GM12873 (cell line): ENCODE measurements at regions not wholly inside any gene's neighbourhood (a gene's known extent, or its start where the extent isn't known, plus 50 kb on each side); places are given as distances from the start of the nearest gene placed in this dataset.

Experiments
- TF ChIP-seq, protein P1 (sequence below): IDR thresholded peaks from 2 replicates; pipeline ENCODE4 v1.5.1; 2012; ENCODE audit warnings: low read depth, mild to moderate bottlenecking, moderate library complexity, low read length, control low read depth; ENCODE audit not compliant: insufficient read depth; ENCODE audit errors: missing control alignments

DNA sequence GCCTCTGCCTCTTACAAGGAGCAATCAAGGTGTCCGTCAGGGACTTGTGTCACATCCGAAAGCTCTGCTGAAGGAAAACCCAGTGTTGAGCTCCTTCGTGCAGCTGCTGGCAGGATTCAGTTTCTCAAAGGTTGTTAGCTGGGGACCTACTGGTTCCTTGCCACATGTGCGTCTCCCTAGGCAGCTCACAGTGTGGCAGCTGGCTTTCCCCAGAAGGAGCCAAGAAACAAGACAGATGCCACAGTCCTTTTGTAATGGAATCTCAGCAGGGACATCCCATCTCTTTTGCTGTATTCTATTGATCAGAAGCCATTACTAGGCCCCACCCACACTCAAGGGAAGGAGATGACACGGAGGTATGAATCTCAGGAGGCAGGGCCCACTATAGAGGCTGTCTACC is 488.8 kb downstream of the CD83 start:
- TF ChIP-seq, protein P1, sequence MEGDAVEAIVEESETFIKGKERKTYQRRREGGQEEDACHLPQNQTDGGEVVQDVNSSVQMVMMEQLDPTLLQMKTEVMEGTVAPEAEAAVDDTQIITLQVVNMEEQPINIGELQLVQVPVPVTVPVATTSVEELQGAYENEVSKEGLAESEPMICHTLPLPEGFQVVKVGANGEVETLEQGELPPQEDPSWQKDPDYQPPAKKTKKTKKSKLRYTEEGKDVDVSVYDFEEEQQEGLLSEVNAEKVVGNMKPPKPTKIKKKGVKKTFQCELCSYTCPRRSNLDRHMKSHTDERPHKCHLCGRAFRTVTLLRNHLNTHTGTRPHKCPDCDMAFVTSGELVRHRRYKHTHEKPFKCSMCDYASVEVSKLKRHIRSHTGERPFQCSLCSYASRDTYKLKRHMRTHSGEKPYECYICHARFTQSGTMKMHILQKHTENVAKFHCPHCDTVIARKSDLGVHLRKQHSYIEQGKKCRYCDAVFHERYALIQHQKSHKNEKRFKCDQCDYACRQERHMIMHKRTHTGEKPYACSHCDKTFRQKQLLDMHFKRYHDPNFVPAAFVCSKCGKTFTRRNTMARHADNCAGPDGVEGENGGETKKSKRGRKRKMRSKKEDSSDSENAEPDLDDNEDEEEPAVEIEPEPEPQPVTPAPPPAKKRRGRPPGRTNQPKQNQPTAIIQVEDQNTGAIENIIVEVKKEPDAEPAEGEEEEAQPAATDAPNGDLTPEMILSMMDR = no peak

DNA sequence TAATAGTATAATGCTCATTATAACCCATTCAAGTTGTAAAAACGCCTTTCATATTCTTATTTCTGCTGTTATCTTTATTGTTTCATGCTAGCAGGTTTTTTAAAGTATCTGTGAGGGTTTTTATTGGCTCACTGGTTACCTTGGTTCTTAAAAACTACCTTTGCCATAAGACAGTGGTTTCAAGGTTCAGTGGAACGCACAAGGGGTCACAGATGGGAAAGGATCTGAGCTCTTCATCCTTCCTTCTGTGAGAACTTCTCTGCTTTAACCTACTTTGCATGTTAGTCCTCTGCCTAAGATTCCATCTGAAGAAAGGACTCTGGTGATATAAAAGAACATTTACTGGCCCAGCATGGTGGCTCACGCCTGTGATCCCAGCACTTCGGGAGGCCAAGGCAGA is 492.6 kb downstream of the CD83 start:
- TF ChIP-seq, protein P1 = no peak

DNA sequence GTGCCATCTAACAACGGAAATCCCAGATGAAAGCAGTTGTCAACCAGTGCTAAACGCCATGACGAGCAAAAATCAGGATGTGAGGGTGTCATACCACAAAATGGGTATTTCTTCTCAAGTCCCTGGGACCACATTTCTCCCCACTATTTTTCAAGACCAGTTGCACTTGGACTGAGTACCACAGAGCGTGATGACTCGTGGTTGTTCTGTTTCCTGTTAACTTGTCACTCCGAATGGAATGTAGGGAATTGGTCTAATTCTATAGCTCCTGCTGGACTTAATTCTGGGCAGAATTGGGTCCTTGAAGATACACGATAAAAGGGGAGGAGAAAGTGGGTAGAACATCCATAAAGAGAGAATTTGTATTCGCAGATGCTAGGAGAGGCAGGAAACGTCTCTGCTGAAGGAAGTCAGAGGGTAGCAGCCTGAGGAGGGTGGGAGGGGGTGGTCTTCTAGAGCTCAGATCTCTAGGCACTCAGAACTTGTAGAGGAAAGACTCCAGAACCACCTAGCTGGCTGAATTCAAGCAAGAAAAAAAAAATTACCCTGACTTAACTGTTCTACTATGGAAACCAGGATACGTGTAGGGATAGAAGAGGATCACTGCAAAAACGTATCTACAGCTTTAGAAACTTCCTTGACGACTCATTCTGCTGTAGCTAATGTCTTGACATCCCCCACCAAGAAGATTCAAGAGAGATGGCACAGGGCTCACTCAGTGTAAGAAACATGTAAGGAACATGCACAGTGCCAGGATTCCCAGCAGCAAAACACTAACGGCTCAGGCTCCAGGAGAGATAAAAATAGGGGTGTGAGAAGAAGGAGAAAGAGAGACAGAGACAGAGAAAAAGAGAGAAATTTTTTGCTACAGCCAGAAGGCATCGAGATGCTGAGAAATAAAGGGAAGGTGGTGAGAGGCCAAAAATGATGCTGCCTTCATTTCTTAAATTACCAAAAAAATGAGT is 494.7 kb downstream of the CD83 start:
- TF ChIP-seq, protein P1 = no peak

DNA sequence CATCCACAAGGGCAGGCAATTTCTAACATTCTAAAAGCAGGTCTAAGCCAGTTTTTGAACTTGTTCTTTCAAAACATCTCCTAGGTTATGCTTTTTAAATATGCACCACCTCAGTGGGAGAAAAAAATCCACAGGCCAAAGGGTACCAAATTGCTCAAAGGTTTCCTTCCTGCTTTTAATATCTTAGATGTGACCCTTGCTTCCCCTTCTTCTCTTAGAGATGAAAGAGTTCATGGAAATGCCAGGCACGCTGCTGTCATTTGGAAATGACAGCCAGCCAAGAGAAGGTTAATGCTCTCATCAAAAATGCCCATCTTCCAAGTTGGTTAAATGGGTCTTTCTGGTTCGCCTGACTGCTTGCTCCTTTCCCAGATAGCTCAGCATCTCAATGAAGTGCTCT is 497.1 kb downstream of the CD83 start:
- TF ChIP-seq, protein P1 = no peak

DNA sequence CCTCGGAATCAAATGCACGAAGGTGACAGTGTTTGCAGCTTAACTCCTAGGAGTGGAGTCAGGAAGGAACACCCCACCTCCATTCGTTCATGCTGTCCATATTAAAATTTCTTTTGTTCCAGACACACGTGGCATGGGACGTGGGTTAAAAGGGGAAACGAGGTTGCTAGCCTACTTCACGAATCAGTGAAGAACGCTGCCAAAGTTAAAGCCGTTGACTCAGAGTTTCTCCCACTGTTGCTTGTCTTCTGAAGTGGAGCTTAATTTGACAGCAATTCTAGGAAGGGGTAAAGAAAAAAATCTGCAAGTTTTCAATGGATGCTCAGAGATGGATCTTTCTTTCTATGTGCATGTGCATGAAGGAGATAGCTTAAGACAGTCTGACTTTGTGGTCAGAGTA is 499.1 kb downstream of the CD83 start:
- TF ChIP-seq, protein P1 = no peak

DNA sequence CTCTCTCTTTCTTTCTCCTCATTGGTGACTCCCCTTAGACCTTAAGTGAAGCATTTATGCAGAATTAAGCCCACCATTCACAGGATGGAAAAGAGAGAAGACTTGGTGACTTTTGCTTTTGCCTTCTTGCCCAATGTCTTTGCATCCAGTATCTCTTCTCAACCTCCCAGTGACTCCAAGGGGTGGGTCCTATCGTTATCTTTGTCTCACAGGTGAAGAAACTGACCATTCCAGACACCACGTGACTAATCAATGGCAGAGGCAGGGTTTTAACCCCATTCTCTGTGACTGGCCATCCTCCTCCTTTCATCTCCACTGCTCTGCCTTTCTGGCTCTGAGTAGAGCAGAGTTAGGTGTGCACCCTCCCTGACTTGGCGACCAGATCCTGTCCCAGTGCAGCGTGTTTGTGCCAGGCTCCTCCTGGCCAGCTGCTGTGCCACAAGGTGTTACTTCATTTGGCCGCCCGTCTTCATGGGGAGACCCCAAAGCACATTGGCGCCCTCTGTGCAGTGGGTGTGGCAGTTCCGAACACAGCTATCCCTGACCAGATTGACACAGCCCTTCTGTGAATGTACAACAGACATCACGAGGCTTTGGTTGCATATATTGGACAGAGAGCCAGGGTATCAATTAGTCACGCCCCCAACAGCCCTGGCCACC is 501.3 kb downstream of the CD83 start:
- TF ChIP-seq, protein P1 = no peak

DNA sequence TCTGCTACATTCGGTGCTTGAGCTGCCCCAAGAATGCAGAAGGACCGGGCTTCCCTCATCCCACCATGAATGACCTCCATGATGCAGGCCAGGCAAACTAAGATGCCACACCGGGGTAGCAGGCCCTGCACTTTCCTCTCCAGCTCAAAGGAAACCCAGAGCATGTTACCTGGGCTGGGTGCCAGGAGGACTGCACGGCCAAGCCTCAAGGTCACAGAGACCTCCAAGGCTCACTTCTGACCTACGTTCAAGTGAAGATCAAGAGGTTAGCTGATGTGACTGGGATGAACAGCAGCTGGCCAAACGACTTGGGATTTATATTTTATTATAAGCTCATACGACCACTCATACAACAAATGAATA is 501.8 kb downstream of the CD83 start:
- TF ChIP-seq, protein P1 = no peak
